GM12891 (cell line): ENCODE measurements at regions not wholly inside any gene's neighbourhood (a gene's known extent, or its start where the extent isn't known, plus 50 kb on each side); places are given as distances from the start of the nearest gene placed in this dataset.

ENCODE experiments used
- DNase-seq: peaks from one replicate; pipeline ENCODE4 v3.0.0; 2011; ENCODE audit warnings: low spot score; ENCODE audit not compliant: insufficient read length
- FAIRE-seq: peaks from 2 replicates; lab custom pipeline; 2011; peaks lifted over from hg19 to GRCh38; lab: Jason Lieb, UNC
- PAX5 ChIP-seq: IDR thresholded peaks from 2 replicates; pipeline ENCODE4 v1.6.1; 2011; ENCODE audit warnings: low read length, moderate library complexity, mild to moderate bottlenecking; ENCODE audit not compliant: insufficient read depth, severe bottlenecking
- POLR2A ChIP-seq: IDR thresholded peaks from 2 replicates; pipeline ENCODE4 v1.6.1; 2011; ENCODE audit warnings: low read depth, low read length, control low read depth
- POLR2AphosphoS5 ChIP-seq: IDR thresholded peaks from 2 replicates; pipeline ENCODE4 v1.6.1; 2011; ENCODE audit warnings: low read depth, low read length, control low read depth
- POU2F2 ChIP-seq: IDR thresholded peaks from 2 replicates; pipeline ENCODE4 v1.6.1; 2011; ENCODE audit warnings: low read depth, mild to moderate bottlenecking, control low read depth, low read length, moderate library complexity
- SPI1 ChIP-seq: IDR thresholded peaks from 2 replicates; pipeline ENCODE4 v1.6.1; 2011; ENCODE audit warnings: low read depth, low read length, control low read depth
- TAF1 ChIP-seq: IDR thresholded peaks from 2 replicates; pipeline ENCODE4 v1.6.1; 2011; ENCODE audit warnings: low read depth, low read length, control low read depth

DNA sequence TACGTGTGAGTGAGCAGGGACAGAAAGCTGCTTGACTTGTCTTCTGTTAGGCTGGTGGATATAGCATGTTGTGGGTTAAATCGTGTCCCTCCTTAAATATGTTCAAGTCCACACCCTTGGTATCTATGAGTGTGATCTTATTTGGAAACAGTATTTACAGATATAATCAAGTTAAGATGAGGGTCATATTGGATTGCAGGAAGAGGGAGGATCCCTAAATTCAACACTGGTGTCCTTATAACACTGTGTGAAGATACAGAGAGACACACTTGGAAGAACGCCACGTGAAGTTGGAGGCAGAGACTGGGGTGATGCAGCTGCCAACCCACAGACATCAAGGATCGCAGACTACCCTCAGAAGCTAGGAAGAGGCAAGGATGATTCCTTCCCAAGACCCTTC lies 275.2 kb upstream of the SSTR1 start:
- FAIRE-seq, result no peak
- no peak for DNase-seq
- no peak for TF ChIP-seq SPI1
- TF ChIP-seq POLR2AphosphoS5, result no peak
- no peak for TF ChIP-seq PAX5
- no peak for TF ChIP-seq TAF1
- TF ChIP-seq POLR2A, result no peak
- no peak for TF ChIP-seq POU2F2

DNA sequence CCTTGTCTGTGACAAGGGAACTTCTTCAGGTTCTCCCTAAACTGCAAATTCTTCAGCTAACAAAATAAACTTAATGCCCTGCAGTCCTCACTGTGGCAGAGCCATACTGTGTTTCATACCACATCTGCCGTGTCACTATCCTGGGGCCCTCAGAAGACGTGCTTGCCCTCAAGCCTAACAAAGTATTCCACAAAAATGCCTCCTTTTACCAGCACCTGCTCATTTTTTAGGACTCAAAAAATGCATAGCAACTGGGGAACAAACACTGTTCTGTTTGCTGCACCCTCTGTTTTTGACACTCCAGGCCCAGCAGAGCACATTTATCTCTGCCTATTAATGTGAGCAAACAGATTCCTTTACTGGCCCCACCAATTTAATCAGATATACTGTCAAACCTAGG lies 270.7 kb upstream of the SSTR1 start:
- TF ChIP-seq SPI1 (no peak), TAF1 (no peak), POLR2A (no peak), PAX5 (no peak), POLR2AphosphoS5 (no peak), POU2F2 (no peak)
- no peak for DNase-seq
- no peak for FAIRE-seq

DNA sequence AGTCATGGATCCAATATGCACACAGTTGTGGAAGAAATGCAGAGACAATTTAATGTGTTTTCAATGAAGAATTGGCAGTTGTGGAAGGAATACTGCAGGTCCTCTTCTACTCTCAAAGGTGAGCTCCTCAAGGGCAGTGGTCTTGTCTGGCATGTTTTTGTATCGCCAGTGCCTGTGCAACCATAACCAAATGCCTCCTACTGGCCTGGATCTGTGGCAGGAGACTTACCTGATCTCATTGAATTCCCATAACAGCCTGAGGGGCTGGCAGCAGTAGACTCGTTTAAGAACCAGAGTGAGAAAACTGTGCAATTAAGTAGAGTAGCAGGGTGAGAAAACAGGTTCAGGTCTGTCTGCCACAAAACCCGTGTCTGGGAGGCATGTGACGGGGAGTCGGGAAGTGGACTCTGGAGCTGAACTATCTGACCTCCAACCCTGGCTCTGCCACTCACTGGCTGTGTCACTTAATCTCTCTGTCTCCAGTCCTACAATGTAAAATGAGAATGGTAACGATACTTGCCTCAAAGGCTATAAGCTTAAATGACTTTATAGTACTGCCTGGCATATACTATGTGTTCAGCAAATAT lies 268.2 kb upstream of the SSTR1 start:
- no peak for TF ChIP-seq TAF1
- TF ChIP-seq POLR2AphosphoS5, result no peak
- no peak for TF ChIP-seq POLR2A
- TF ChIP-seq SPI1, result no peak
- TF ChIP-seq PAX5, result no peak
- TF ChIP-seq POU2F2, result no peak
- FAIRE-seq (no peak), DNase-seq (no peak)

DNA sequence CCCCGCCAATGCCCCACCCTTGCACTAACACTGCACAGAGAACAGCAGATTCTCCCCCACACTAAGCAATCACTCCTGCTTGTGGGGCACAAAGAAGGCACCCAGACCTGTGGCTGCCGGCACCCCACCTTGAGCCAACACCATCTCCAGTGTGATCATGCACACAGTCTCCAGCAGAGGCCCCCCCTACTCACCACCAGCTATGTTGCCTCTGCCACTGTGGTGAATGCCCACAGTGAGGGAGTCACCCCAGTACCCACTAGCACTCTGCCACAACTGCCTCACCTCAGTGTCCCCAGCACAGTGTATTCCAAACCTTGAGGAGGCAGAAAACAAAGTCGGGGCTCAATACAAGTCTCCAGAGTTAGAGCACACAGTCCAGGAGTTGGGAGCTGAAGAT lies 261.7 kb upstream of the SSTR1 start:
- TF ChIP-seq POLR2AphosphoS5 (no peak), POLR2A (no peak), POU2F2 (no peak), SPI1 (no peak), TAF1 (no peak)
- FAIRE-seq (no peak), DNase-seq (no peak)

DNA sequence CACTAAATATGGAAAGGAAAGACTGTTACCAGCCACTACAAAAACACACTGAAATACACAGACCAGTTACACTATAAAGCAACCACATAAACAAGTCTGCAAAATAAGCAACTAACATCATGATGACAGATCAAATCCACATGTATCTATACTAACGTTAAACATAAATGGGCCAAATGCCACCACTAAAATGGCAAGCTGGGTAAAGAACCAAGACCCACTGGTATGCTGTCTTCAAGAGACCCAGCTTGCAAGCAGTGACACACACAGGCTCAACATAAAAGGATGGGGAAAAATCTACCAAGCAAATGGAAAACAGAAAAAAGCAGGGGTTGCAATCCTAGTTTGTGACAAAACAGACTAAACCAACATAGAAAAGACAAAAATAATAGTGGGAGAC lies 260.9 kb upstream of the SSTR1 start:
- DNase-seq (no peak), FAIRE-seq (no peak)
- TF ChIP-seq POLR2A (no peak), POLR2AphosphoS5 (no peak)

- FAIRE-seq (no peak), DNase-seq (no peak)
- TF ChIP-seq POU2F2 (no peak), TAF1 (no peak), POLR2A (no peak), SPI1 (no peak), PAX5 (no peak), POLR2AphosphoS5 (no peak)
These were observed 259.4 kb upstream of the SSTR1 start for GRCh38 chr14:37948266-37948665.

DNA sequence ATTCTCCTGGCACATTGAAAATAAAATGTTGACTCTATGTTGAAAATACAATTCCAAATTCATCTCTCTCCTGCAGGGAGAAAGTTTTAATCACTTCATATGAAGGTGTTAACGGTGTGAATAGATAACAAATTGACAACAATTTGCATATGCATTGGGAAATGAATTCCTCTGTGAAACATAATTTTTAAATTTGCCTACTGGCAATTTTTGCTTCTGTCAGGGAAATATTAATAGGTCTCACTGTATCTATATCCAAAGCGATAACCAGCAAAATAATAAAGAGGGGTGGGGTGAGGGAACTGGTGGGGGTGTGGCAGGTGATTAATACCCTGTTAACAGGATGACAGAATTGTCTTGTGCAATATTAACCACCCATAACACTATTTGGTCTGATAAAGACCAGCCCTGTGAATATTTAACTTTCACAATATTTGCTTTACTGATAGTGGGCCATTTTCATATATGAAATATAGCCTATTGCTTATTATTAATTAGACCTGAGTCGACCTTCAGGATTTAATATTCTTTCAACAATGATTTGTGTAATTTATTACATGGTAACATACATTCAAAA lies 239.0 kb upstream of the SSTR1 start:
- FAIRE-seq, result no peak
- no peak for TF ChIP-seq POLR2AphosphoS5
- TF ChIP-seq POU2F2, result no peak
- no peak for TF ChIP-seq POLR2A
- DNase-seq, result no peak

DNA sequence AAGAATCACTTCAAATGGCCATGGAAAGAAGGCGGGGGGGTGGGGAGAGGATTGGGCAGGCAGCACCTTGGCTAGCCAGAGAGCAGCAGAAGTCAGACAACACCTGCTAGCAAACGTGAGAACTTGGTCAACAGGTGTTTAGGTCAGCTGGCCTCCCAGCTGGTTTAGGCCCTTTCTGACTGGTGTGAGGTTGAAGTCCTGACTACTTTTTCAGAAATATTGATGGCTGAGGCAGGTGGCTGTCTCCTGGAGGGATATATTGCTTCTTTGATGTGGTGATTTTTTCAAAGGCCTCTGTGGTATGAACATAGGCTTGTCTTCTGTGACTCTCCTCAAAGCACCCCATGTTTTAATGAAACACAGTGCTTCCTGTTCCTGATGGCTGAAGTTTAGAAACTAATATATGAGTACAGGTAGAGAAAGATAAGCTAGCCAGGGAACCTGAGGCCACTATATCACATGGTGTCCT lies 238.2 kb upstream of the SSTR1 start:
- DNase-seq, result no peak
- FAIRE-seq, result no peak
- no peak for TF ChIP-seq SPI1
- TF ChIP-seq POU2F2, result no peak
- TF ChIP-seq POLR2A, result no peak
- no peak for TF ChIP-seq TAF1
- no peak for TF ChIP-seq PAX5

DNA sequence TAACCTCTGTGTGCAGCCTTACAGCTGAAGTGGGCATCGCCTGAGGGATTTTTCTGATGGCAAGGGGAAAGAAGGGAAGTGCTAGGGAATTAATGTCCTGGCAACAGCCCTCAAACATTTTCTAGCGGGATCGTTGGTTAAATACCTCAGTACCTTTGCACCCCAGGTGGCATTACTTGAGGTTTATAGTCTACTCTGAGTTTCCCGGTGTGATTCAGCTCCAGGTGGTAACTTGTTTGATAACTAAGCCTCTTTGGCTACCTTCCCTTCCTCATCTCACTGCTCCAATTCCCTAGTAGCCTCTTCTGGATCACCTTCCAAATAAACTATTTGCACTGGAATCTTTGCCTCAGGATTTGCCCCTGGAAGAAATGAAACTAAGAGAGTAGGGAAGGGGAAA lies 237.0 kb upstream of the SSTR1 start:
- DNase-seq, result no peak
- no peak for TF ChIP-seq PAX5
- no peak for TF ChIP-seq POU2F2
- no peak for TF ChIP-seq POLR2A
- TF ChIP-seq POLR2AphosphoS5, result no peak
- no peak for TF ChIP-seq SPI1
- no peak for TF ChIP-seq TAF1
- FAIRE-seq, result no peak
